HCT116 (cell line): ENCODE measurements at regions not wholly inside any gene's neighbourhood (a gene's known extent, or its start where the extent isn't known, plus 50 kb on each side); places are given as distances from the start of the nearest gene placed in this dataset.

ENCODE experiments used
- ATAC-seq: fragments of 200-7000 bp; cut with Tn5 transposase; 2 replicates; pipeline ENCODE4 v1.9.1; 2020; ENCODE audit warnings: mild to moderate bottlenecking, moderate library complexity
- BruUV-seq: library from RNA; stranded (reverse); fragments of 400-500 nt; replicated peaks from 2 replicates; lab custom pipeline; 2021; lab: Mats Ljungman, UMichigan
- CTCF ChIA-PET: fragments of 300-600 bp; sonication (Branson Sonifier 250); formaldehyde crosslinking; loops from one replicate; lab custom pipeline; 2021; ENCODE audit warnings: antibody characterized with exemption; lab: Charles Lee
- POLR2A ChIA-PET: fragments of 300-600, 350-600 bp; sonication (Branson Sonifier 250); formaldehyde crosslinking; loops from one replicate; lab custom pipeline; 2021; ENCODE audit warnings: antibody characterized with exemption; lab: Charles Lee
- RAD21 ChIA-PET, 2 experiments: fragments of 300-600 bp; sonication (Branson Sonifier 250); formaldehyde crosslinking; loops; one replicate each; lab custom pipeline; 2023; ENCODE audit warnings: low total read pairs in 2 of 2; ENCODE audit not compliant: uncharacterized antibody in 2 of 2, unreplicated experiment in 2 of 2, low non-redundant PET in 1 of 2; lab: Charles Lee
- DNase-seq: peaks from one replicate; pipeline ENCODE4 v3.0.0-alpha.2; 2010; ENCODE audit warnings: low read depth, low spot score
- H2AFZ ChIP-seq: fragments of 200-600 bp; shearing (Covaris generic), sonication (generic); 2 replicates; pipeline ENCODE4 v1.6.1; 2017; ENCODE audit warnings: low read depth, mixed run types, mixed read lengths, antibody characterized with exemption, low read length; ENCODE audit not compliant: poor library complexity, severe bottlenecking
- H3K27ac ChIP-seq: 2 replicates; pipeline ENCODE4 v1.5.1; 2012; ENCODE audit warnings: low read depth, low read length
- H3K27me3 ChIP-seq: fragments of 200-600 bp; sonication (generic); 2 replicates; pipeline ENCODE4 v1.6.1; 2016; ENCODE audit warnings: mixed run types, low read length, mixed read lengths; ENCODE audit not compliant: insufficient read depth
- H3K36me3 ChIP-seq, 2 experiments: fragments of 200-500 bp in 1 of 2; fragments of 200-600 bp in 1 of 2; sonication (Bioruptor generic) in 1 of 2; sonication (generic) in 1 of 2; 2 replicates each; pipeline versions ENCODE4 v1.5.1 to v1.6.1; 2014 to 2016; ENCODE audit warnings: low read length in 2 of 2, inconsistent platforms in 1 of 2, mixed read lengths in 1 of 2, mixed run types in 1 of 2; ENCODE audit not compliant: insufficient read depth in 2 of 2, control insufficient read depth in 1 of 2
- H3K4me1 ChIP-seq, 2 experiments: fragments of 200-600 bp in 1 of 2; sonication (generic) in 1 of 2; 2 replicates each; pipeline versions ENCODE4 v1.5.1 to v1.6.1; 2012 to 2017; ENCODE audit warnings: low read length in 2 of 2, inconsistent platforms in 1 of 2, mild to moderate bottlenecking in 1 of 2, mixed read lengths in 1 of 2, mixed run types in 1 of 2, moderate library complexity in 1 of 2; ENCODE audit not compliant: insufficient read depth in 2 of 2, control insufficient read depth in 1 of 2
- H3K4me2 ChIP-seq: fragments of 200-600 bp; sonication (generic); 2 replicates; pipeline ENCODE4 v1.6.1; 2017; ENCODE audit warnings: mixed run types, low read length, mixed read lengths
- H3K4me3 ChIP-seq, 2 experiments: fragments of 200-600 bp in 1 of 2; sonication (generic) in 1 of 2; replicated peaks in 1 of 2; 2 replicates each; pipeline ENCODE4 v1.5.1; 2011 to 2016; ENCODE audit warnings: low read length in 2 of 2, control low read depth in 1 of 2, low read depth in 1 of 2, mild to moderate bottlenecking in 1 of 2, mixed read lengths in 1 of 2, mixed run types in 1 of 2
- H3K79me2 ChIP-seq: fragments of 200-600 bp; sonication (generic); 2 replicates; pipeline ENCODE4 v1.6.1; 2017; ENCODE audit warnings: mild to moderate bottlenecking, mixed run types, low read length, moderate library complexity, mixed read lengths; ENCODE audit not compliant: insufficient read depth
- H3K9ac ChIP-seq: fragments of 200-600 bp; sonication (generic); 2 replicates; pipeline ENCODE4 v1.6.1; 2016; ENCODE audit warnings: low read length, mixed read lengths
- H3K9me2 ChIP-seq: fragments of 200-600 bp; sonication (generic), shearing (Covaris generic); 2 replicates; pipeline ENCODE4 v1.6.1; 2017; ENCODE audit warnings: mixed run types, mild to moderate bottlenecking, moderate library complexity; ENCODE audit not compliant: insufficient read depth
- H3K9me3 ChIP-seq, 2 experiments: fragments of 200-500 bp in 1 of 2; fragments of 200-600 bp in 1 of 2; sonication (Bioruptor generic) in 1 of 2; sonication (generic) in 1 of 2; 2 replicates each; pipeline ENCODE4 v1.6.1; 2014 to 2017; ENCODE audit warnings: low read length in 2 of 2, mixed read lengths in 2 of 2, inconsistent platforms in 1 of 2, low read depth in 1 of 2, mild to moderate bottlenecking in 1 of 2, mixed run types in 1 of 2, moderate library complexity in 1 of 2; ENCODE audit not compliant: control insufficient read depth in 1 of 2, insufficient read depth in 1 of 2
- H4K20me1 ChIP-seq: fragments of 200-600 bp; sonication (generic), shearing (Covaris generic); 2 replicates; pipeline ENCODE4 v1.6.1; 2017; ENCODE audit warnings: mixed run types, mild to moderate bottlenecking, moderate library complexity; ENCODE audit not compliant: insufficient read depth
- CBX3 ChIP-seq: IDR thresholded peaks from 2 replicates; pipeline ENCODE4 v1.6.1; 2012; ENCODE audit warnings: low read depth
- CEBPB ChIP-seq: IDR thresholded peaks from 2 replicates; pipeline ENCODE4 v1.6.1; 2012; ENCODE audit warnings: low read depth
- CTCF ChIP-seq, 3 experiments: fragments of 200-600 bp in 1 of 3; sonication (generic) in 1 of 3; IDR thresholded peaks in 2 of 3; conservative IDR thresholded peaks in 1 of 3; 2 replicates each; pipeline ENCODE4 v1.5.1; 2012 to 2017; ENCODE audit warnings: low read depth in 2 of 3, low read length in 2 of 3, antibody characterized with exemption in 1 of 3, borderline replicate concordance in 1 of 3, control low read depth in 1 of 3, mild to moderate bottlenecking in 1 of 3, mixed read lengths in 1 of 3, mixed run types in 1 of 3, moderate library complexity in 1 of 3; ENCODE audit not compliant: insufficient read depth in 1 of 3
- EZH2phosphoT487 ChIP-seq: fragments of 200-600 bp; IDR thresholded peaks from 2 replicates; pipeline ENCODE4 v1.6.1; 2018; ENCODE audit warnings: antibody characterized with exemption, borderline replicate concordance
- FOSL1 ChIP-seq: IDR thresholded peaks from 2 replicates; pipeline ENCODE4 v1.6.1; 2012; ENCODE audit warnings: low read depth
- JUND ChIP-seq: IDR thresholded peaks from 2 replicates; pipeline ENCODE4 v1.6.1; 2012
- POLR2A ChIP-seq: IDR thresholded peaks from 2 replicates; pipeline ENCODE4 v1.7.0; 2011; ENCODE audit warnings: borderline replicate concordance; ENCODE audit not compliant: insufficient read depth, insufficient read length; ENCODE audit errors: extremely low read depth
- POLR2AphosphoS5 ChIP-seq: IDR thresholded peaks from 2 replicates; pipeline ENCODE4 v1.6.1; 2011; ENCODE audit warnings: mild to moderate bottlenecking, low read depth, low read length, moderate library complexity
- RAD21 ChIP-seq: IDR thresholded peaks from 2 replicates; pipeline ENCODE4 v1.6.1; 2012; ENCODE audit warnings: low read depth, mild to moderate bottlenecking
- SRF ChIP-seq: IDR thresholded peaks from 2 replicates; pipeline ENCODE4 v1.6.1; 2012; ENCODE audit warnings: low read depth
- TCF7L2 ChIP-seq: IDR thresholded peaks from 2 replicates; pipeline ENCODE4 v1.7.0; 2011; ENCODE audit warnings: borderline replicate concordance, inconsistent platforms; ENCODE audit not compliant: insufficient read depth, insufficient read length; ENCODE audit errors: extremely low read depth
- ZBTB33 ChIP-seq: IDR thresholded peaks from 2 replicates; pipeline ENCODE4 v1.6.1; 2011; ENCODE audit warnings: mild to moderate bottlenecking, low read length, moderate library complexity; ENCODE audit not compliant: insufficient replicate concordance; ENCODE audit errors: extremely low read depth
- ZFX ChIP-seq: fragments of 450-650 bp; IDR thresholded peaks from 2 replicates; pipeline ENCODE4 v1.6.1; 2017
- ZNF274 ChIP-seq: fragments of 200-500 bp; sonication (Bioruptor generic); IDR thresholded peaks from 2 replicates; pipeline ENCODE4 v1.6.1; 2014; ENCODE audit warnings: mild to moderate bottlenecking, low read depth, low read length, inconsistent platforms
- intact Hi-C: fragments of 100-400 bp; cut with micrococcal nuclease; formaldehyde crosslinking; loops from 2 replicates; pipeline ENCODE4 v1.10.0; 2022
- TF ChIP-seq, protein P1 (sequence below): IDR thresholded peaks from 2 replicates; pipeline ENCODE4 v1.6.1; 2012

- POLR2A ChIA-PET, result no interaction called here
- Histone ChIP-seq H3K27ac (no peak overlapping the region), H3K36me3 (no peaks in the 10 kb centered on the region), H3K79me2 (no peaks in the 10 kb centered on the region), H3K9ac (no peak overlapping the region), H3K9me3 (no peaks in the 10 kb centered on the region), H2AFZ (no peak overlapping the region), H3K4me3 (no peak overlapping the region), H4K20me1 (no peaks in the 10 kb centered on the region)
- CTCF ChIA-PET, result no interaction called here
- BruUV-seq, result no TSS peak
- DNase-seq (no peak), ATAC-seq (no peak)
- TF ChIP-seq JUND (no peak), CEBPB (no peak), EZH2phosphoT487 (no peak), CTCF (IDR thresholded peaks at IDR 0.05 in 2 of 3, conservative IDR thresholded peaks at IDR 0.05 in 1 of 3; ENCODE audit: borderline replicate concordance in 1 of 3, insufficient read depth in 1 of 3, low read depth in 2 of 3, low read length in 2 of 3) (no peak), ZFX (no peak), ZNF274 (no peak), SRF (no peak), CBX3 (no peak), TCF7L2 (no peak), FOSL1 (no peak), POLR2A (no peak), RAD21 (no peak), POLR2AphosphoS5 (no peak), ZBTB33 (no peak)
- TF ChIP-seq, protein P1, sequence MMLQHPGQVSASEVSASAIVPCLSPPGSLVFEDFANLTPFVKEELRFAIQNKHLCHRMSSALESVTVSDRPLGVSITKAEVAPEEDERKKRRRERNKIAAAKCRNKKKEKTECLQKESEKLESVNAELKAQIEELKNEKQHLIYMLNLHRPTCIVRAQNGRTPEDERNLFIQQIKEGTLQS, result no peak
- TF ChIP-seq, all 23 proteins: peak for 0
- Histone ChIP-seq H3K4me1 (no peaks in the 10 kb centered on the region), H3K4me2 (no peak overlapping the region), H3K27me3 (peaks cover 37% of the 10 kb centered on the region), H3K9me2 (no peaks in the 10 kb centered on the region)
- intact Hi-C loops, result no loop called here
- RAD21 ChIA-PET, result no interaction called here
Measured at GRCh38 chr18:26729008-26729407, 136.5 kb downstream of the AQP4 start.
